GM21390 (cell line): ENCODE measurements at regions not wholly inside any gene's neighbourhood (a gene's known extent, or its start where the extent isn't known, plus 50 kb on each side); places are given as distances from the start of the nearest gene placed in this dataset.

Source experiments
- ATAC-seq: cut with Tn5 transposase; IDR thresholded peaks from one replicate; pipeline ENCODE4 v1.9.1; 2021; ENCODE audit not compliant: unreplicated experiment

DNA sequence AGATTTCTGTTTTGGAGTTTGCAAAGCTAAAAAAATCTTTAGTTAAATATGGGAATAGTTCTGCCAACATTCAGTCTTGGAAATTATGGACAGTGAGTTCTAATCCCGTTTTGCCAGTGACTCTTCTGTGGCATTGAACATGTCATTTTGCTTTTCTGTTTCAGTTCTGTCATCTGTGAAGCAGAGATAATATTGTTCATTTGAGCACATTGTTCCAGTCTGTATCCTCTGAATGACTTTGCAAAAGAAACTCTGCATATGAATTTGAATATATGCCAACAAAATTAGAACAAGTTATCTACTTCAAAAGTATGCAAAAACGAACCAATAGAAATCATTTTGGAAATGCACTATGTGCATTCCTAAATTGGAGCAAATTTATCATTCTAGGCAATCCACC lies 746.0 kb upstream of the POT1 start:
- no peak for ATAC-seq

DNA sequence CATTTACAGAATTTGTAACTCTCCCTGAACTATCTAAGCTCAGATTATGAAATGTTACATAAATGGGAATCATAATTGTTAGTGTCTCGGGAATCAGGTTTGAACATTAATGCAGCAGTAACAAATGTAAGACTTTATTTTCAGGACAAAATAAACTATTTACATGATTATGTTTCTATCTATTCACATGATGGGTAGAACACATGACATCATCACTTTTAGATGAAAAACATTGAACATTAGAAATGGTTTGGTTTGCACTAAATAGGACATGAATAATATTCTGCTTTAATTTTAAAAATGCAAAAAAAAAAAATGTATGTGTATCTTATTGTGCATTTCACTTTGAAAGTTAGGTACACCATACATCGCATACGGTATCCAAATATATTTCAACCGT lies 745.5 kb upstream of the POT1 start:
- no peak for ATAC-seq

DNA sequence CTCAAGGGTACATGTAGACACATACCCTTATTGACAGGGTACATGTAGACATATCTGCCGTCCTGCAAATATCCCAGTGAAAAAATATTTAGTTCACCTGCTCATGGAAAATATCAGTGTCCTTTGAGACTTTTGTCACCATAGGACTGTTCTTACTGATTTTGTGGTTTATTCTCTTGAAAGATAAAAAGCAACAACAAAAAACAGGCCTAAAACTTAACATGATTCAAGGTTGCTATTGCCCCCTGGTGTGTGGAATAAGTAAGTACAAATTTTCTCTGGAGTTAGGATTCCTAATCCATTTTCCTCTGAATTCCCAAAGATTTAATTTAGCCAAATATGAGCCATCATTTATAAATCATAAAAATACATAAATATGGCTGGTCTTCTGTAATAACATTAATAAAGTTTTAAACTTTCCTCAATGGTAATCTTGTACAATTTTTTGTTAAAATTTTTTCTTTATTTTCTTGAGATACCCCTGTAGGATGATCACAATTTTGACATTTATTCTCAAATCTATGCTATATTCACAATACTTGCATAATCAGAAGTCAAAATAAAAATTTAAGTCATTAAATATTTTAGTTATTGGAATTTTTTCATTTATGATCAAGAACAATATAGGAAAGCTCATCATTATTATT lies 741.4 kb upstream of the POT1 start:
- ATAC-seq = no peak

GRCh38 chr7:125668321-125668993 lies 738.8 kb upstream of the POT1 start:
- ATAC-seq = no peak

DNA sequence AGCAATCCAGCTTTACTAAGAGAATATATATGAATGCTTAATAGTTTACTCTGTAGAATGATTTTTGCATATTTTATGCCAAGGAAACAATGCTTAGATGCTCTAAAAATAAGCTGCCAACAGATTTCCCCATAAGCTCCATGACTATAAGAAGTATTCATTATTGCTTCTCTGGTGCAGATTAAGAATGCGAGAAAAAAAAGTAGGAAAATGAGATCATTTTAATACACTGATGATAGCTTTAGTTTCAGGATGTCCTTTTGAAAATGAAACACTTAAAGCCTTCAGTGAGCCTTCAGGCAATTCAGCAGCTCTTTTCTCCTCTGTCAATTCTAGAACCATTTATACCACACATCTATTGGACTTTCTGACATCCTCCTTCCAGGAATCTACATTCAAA lies 735.0 kb upstream of the POT1 start:
- no peak for ATAC-seq

GRCh38 chr7:125663961-125664360 lies 734.3 kb upstream of the POT1 start:
- no peak for ATAC-seq

- ATAC-seq = no peak
Observed at GRCh38 chr7:125661677-125662076, 732.1 kb upstream of the POT1 start.

DNA sequence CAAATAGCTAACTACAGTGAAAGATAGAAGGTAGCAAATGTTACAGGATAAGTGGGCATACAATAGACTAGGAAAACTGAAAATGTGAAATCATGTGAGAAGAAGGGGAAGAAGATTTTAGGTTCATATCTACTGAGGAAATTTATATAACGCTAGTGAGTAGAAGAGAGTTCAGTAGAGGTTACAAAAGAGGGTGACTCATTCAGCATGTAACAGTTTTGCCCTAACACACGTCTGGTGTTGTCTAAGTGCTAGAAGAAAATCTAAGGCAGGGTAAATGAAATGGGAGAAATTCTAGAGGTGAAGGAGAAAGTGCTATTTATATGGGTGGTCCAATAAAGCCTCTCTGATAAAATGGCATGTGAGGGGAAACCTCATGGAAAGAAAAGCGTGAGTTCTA lies 731.4 kb upstream of the POT1 start:
- no peak for ATAC-seq

GRCh38 chr7:125654076-125654475 lies 724.5 kb upstream of the POT1 start:
- ATAC-seq = no peak

GRCh38 chr7:125651823-125652528 lies 722.4 kb upstream of the POT1 start:
- no peak for ATAC-seq

DNA sequence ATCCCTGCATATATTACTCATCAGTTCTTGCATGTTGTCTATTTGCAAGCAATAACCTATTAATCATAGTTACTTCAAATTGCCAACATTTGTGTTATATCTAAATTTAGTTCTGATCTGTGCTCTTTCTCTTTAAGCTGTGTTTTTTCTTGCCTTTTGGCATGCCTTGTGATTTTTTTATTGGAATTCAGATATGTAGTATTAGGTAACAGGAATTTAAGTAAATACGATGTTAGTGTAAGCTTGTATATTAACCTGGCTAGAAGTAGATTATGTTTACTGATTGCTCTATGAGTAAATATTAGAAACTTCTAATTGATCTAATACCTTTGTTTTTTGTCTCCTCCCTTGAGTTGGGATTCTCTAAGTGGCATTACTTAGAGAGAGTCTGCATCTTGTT lies 718.9 kb upstream of the POT1 start:
- ATAC-seq = no peak

- no peak for ATAC-seq
Observed at GRCh38 chr7:125645770-125646169, 716.1 kb upstream of the POT1 start.

- no peak for ATAC-seq
Observed at GRCh38 chr7:125644109-125644508, 714.5 kb upstream of the POT1 start.

DNA sequence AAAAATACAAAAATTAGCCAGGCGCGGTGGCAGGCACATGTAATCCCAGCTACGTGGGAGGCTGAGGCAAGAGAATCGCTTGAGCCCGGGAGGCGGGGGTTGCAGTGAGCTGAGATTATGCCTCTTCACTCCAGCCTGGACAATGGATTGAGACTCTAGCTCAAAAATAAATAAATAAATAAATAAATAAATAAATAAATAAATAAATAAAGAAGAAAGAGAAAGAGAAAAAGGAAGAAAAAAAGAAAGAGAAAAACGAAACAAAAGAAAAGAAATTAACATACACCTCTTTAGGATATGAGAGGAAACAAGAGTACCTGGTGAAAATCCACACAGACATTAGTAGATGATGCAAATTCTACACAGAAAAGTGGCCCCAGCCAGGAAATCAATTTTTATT lies 713.7 kb upstream of the POT1 start:
- ATAC-seq = no peak

DNA sequence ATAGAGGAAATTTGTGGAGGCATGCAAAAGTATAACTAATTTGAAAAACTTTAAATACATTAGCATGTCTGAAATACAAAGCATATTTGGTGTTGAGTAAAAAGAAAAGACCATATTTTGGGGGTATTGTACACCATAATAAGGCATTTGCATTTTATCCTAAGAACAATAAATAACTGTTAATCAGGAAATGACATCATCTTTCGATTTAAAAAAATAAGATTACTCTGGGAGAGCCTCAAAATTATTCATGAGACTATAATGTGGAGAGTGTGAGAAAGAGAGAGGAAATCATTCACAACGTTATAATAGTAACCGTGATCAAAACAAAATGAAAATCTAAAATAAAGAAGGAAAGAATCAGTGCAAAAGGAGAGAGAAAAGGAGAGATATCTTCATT lies 712.3 kb upstream of the POT1 start:
- ATAC-seq = no peak

DNA sequence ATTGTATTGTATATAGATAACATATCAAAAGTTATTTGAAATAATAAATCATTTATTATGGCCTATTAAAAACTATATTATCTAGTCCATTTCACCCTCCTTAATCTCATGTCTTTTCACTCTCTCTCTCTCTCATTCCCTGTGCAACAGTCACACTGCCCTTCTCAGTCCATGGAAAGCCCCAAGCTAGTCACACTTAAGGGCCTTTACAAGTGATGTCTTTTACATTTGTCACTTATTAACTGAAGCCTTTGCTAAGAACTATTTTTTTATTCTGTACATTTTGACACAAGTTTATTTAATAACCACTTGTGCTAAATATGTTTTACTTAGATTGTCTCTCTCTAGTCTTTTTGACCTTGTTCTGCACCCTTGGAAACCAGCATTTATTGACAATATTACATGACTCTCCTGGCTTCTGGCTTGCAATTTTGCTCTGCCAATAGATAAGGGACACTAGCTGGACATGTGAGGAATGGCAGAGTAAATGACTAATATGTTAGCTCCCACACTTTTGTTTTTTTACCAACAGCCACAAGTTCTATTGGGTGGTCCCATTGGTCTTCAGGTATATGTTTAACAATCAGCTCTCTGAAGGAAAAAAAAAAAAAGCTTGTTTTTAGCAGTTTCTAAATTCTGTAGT lies 706.8 kb upstream of the POT1 start:
- ATAC-seq = no peak

DNA sequence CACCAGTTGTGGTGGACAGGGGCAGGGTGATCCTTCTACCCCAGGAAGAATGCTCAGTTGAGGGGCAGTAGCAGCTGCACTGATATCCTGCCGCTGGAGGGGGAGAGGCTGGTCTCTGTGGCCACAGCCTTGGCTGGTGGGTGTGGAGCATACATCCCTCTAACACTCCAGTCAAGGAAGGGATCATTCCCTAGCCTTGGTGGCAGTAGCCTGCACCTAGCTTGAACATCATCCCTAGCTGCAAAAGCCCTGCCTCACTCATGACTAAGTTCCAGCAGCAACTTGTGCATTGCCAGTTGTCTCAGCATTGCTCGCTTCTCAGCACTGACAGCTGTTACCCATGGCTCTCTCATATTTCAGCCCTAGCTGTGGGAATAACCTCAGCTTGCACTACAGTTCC lies 688.9 kb upstream of the POT1 start:
- no peak for ATAC-seq

- ATAC-seq = no peak
Observed at GRCh38 chr7:125611582-125611981, 682.0 kb upstream of the POT1 start.

DNA sequence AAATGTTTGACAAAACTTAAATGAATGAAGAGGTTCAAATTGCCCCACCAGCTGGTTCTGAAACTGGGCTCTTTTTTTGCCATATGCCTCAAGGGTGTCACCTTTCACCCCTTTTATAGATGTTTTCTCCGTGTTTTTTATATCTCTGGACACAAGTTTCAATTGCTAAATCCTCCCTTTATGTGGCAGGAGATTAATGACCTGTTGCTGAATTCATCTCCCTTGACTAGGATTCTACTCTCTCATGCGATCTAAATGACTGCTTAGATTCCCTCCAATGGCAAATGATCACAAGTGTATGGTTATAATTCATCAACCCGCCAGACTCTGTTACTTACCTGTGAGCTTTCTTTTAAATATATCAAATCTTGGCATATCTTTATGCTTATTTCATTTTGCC lies 677.0 kb upstream of the POT1 start:
- no peak for ATAC-seq

DNA sequence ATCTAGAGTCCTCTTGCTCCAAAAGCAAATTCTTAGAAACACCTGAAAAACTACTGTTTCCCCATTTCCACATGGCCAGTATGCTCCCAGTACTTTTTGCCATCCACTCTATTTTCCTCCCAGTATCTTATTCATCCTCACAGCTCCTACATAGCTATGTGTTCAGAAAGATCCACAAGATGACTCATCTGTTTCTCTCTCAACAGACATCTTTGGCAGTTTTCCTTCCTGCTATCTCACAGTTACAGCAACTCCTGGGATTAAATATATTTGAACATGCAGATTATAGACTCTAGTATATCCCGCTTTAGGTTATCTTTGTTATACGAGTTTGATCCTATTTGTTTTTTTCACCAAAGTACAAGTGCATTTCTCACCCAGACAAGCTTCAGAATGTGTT lies 675.6 kb upstream of the POT1 start:
- no peak for ATAC-seq

GRCh38 chr7:125602441-125602840 lies 672.8 kb upstream of the POT1 start:
- no peak for ATAC-seq

- ATAC-seq = no peak
Observed at GRCh38 chr7:125599387-125599786, 669.8 kb upstream of the POT1 start.
